ENCODE measurements at regions not wholly inside any gene's neighbourhood (a gene's known extent, or its start where the extent isn't known, plus 50 kb on each side); places are given as distances from the start of the nearest gene placed in this dataset.

DNA sequence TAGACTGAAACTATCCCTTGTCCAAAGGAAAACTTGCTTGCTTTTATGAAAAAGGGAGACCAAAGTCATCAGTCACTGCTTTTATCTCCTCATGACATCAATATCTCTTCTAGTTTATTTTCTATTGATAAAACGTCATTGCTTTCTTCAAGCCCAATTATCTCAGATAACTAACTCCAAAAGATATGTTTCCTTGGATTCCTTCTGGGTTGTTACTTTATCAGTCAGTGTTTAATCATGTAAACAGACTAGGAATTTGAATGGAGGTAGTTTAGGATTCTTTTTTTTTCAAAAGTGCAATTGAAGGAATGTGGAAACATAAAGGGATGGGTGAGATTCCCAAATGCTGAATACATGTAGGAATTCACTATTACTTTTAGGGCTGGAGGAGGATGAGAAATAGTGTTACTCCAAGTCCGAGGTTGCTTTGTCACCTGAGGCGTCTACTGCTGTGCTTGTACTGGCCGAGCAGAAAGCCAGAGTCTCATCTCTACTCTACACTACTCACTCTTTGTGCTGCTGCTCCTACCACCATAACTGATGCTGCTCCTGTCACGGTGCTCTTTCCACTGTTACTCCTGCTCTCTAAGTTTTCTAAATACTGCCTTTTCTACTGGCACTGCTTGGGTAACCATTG is 1697.1 kb upstream of the NUDT12 start:
- no peak for TF ChIP-seq POLR2A (IDR thresholded peaks at IDR 0.05; ENCODE audit: low read depth, low read length)
- TF ChIP-seq RAD21 (IDR thresholded peaks at IDR 0.05; ENCODE audit: low read length), result no peak
- TF ChIP-seq, protein P1, sequence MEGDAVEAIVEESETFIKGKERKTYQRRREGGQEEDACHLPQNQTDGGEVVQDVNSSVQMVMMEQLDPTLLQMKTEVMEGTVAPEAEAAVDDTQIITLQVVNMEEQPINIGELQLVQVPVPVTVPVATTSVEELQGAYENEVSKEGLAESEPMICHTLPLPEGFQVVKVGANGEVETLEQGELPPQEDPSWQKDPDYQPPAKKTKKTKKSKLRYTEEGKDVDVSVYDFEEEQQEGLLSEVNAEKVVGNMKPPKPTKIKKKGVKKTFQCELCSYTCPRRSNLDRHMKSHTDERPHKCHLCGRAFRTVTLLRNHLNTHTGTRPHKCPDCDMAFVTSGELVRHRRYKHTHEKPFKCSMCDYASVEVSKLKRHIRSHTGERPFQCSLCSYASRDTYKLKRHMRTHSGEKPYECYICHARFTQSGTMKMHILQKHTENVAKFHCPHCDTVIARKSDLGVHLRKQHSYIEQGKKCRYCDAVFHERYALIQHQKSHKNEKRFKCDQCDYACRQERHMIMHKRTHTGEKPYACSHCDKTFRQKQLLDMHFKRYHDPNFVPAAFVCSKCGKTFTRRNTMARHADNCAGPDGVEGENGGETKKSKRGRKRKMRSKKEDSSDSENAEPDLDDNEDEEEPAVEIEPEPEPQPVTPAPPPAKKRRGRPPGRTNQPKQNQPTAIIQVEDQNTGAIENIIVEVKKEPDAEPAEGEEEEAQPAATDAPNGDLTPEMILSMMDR (conservative IDR thresholded peaks at IDR 0.05; ENCODE audit: low read depth, low read length), result no peak
- TF ChIP-seq, protein P2, sequence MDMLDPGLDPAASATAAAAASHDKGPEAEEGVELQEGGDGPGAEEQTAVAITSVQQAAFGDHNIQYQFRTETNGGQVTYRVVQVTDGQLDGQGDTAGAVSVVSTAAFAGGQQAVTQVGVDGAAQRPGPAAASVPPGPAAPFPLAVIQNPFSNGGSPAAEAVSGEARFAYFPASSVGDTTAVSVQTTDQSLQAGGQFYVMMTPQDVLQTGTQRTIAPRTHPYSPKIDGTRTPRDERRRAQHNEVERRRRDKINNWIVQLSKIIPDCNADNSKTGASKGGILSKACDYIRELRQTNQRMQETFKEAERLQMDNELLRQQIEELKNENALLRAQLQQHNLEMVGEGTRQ (IDR thresholded peaks at IDR 0.05; ENCODE audit: low read depth, low read length), result no peak
- TF ChIP-seq RFX5 (IDR thresholded peaks at IDR 0.05; ENCODE audit: low read depth, low read length), result no peak
- TF ChIP-seq FOS (IDR thresholded peaks at IDR 0.05; ENCODE audit: low read depth, low read length), result no peak
- no peak for TF ChIP-seq CEBPB (IDR thresholded peaks at IDR 0.05; ENCODE audit: low read depth, low read length)
- TF ChIP-seq RCOR1 (IDR thresholded peaks at IDR 0.05; ENCODE audit: insufficient replicate concordance, low read length), result no peak
- TF ChIP-seq MXI1 (IDR thresholded peaks at IDR 0.05; ENCODE audit: borderline replicate concordance, low read depth, low read length), result no peak

Data from IMR-90 (cell line).